PC-9 (cell line): ENCODE measurements at regions not wholly inside any gene's neighbourhood (a gene's known extent, or its start where the extent isn't known, plus 50 kb on each side); places are given as distances from the start of the nearest gene placed in this dataset.

Experiments used
- CTCF ChIP-seq: fragments of 200-600 bp; sonication (generic); conservative IDR thresholded peaks from 2 replicates; pipeline ENCODE4 v1.6.1; 2017; ENCODE audit warnings: mixed run types, antibody characterized with exemption, mild to moderate bottlenecking, moderate library complexity
- EZH2 ChIP-seq: fragments of 200-600 bp; sonication (generic); IDR thresholded peaks from 2 replicates; pipeline ENCODE4 v1.8.0; 2017; ENCODE audit warnings: antibody characterized with exemption, low read depth

- TF ChIP-seq CTCF (no peak), EZH2 (no peak)
Observed at GRCh38 chr6:114649298-114649697, 306.5 kb upstream of the HS3ST5 start.
